Stimulated activated CD4-positive, alpha-beta T cell treated with anti-CD3 and anti-CD28 coated beads, Interleukin-1b, Interleukin-23, amount 100 ng/mL, for 24 hours (primary cell): ENCODE measurements at regions not wholly inside any gene's neighbourhood (a gene's known extent, or its start where the extent isn't known, plus 50 kb on each side); places are given as distances from the start of the nearest gene placed in this dataset.

ENCODE experiments used
- DNase-seq, 4 experiments: peaks; one replicate each; pipeline ENCODE4 v3.0.0-alpha.2; 2020; ENCODE audit warnings: low read depth in 4 of 4, low spot score in 1 of 4

DNA sequence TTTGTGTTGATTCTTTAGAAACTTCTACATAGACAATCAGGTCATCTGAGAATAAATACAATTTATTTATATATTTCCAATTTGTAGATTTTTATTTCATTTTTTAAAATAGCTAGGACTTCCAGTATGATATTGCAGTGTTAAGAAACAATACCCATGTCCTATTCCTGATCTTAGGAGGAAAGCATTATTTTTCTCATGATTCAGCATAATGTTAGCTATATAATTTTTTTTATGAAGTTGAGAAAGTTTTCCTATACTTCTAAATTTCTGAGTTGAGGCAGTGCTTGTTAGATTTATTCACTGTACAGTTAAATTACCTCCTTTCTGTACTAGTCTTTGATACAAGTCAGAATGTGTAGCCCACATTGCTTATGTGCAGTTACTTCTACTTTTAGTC lies 595.7 kb upstream of the HS6ST1 start:
- no peak for DNase-seq

DNA sequence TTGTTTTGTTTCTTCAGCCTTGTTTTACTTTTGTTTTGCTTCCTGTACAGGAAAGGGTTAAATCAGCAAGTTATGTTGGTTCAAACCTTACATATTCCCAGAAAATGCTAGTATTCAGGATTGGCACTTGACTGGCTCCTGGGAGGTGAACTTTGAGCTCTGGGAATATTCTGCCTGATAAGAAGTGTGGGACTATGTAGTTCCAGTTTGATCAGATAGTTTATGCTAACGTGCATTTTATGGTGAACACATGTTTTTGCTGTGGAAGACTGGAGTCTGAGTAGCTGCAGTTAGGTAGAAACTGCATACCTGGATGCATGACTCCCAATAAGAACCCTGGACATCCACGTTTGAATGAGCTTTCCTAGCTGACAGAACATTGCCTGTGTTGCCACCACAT lies 603.1 kb upstream of the HS6ST1 start:
- no peak for DNase-seq

DNA sequence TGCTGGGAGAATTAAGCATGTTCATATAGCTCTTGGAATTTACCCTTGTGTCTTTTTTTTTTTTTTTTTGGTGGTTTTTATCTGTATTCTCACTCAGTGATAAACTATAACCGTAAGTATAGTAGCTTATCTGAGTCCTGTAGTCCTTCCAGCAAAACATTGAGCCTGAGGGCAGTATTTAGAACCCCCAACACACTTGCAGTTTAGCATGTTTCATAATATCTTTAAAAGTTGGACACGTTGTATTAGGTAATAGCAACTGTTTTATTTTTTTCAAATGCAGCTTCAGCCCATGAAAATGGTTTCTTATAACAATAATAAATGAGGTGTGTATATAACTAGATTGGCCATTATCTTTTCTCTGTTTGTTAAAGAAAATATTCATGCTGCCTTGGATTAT lies 603.5 kb upstream of the HS6ST1 start:
- no peak for DNase-seq

DNA sequence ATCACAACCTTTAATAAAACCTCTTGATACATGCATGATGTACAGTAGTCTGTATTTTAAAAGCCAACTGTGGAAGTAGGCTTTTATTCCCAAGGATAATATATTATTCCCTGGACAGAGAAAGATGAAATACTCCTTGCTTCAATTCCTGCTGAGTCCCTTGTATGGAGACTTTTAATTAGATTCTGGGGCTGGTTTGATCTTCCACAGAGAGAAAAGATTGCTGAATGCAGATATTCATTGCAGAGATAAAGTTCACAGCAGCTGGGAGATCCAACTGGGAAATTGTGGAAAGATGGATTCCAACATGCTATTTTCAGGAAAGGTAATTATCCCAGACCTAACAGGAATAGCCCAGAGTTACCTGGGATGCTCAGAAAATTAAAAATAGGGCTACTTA lies 607.0 kb upstream of the HS6ST1 start:
- DNase-seq = no peak

DNA sequence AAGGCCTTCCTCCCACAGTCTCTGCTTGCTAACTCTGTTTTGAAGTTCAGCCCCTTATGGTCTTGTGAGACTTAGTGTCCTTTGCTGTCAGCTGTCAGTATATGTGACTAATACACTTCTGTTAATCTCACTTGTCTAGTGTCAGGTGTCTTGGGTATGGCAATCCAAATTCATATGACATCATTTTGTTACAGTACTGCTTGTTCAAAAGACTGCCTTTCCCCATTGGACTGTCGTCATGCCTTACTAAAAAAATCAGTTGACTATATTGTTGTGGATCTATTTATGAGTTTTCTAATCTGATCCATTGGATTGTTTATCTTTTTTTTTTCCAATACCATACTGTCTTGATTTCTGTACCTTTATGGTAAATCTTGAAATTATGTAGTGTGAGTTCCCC lies 611.4 kb upstream of the HS6ST1 start:
- DNase-seq = no peak

DNA sequence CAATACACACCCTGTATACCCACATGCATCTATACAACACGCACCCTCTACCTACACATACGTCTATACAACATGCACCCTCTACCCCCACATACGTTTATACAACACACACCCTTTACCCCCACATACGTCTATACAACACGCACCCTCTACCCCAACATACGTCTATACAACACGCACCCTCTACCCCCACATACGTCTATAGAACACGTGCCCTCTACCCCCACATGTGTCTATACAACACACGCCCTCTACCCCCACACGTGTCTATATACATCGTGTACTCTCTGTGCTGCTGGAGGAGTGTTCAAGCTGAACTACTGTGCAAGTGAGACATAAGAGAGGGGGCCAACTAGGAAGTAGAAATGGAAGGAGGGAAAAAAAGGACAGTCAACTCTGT lies 621.7 kb upstream of the HS6ST1 start:
- DNase-seq = no peak

DNA sequence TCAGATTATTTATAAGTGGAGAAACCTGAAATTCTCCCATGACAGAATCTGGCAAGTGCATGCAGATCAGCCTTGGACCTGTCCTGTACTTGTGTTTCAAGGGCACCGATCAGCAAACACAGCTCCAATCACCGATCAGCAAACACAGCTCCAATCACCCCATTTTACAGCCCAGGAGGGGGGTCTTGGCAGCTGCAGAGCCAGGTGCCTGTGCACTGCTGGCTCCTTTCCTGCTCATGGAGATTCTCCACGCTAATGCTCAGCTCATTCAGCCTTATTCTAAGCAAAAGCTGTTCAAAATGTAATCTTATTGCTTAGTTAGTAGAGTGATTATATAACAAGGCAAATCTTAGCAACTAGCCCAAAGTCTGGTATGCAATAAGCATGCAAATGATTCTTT lies 623.1 kb upstream of the HS6ST1 start:
- DNase-seq = no peak

DNA sequence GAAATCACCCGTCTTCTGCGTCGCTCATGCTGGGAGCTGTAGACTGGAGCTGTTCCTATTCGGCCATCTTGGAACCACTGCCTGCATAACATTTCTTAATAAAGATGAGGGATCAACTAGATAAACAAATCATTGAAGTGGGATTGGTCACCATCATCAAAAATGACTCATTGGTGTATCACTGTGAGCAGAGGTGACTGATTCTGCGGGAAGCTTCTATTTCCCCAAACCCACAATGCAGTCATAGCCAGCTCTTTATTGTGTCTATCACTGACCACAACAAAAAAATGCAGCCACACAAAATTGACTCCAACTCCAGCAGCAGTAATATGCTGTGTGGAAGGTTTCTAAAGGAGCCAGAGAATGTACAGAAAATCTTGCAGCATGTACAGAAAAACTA lies 630.7 kb upstream of the HS6ST1 start:
- no peak for DNase-seq

DNA sequence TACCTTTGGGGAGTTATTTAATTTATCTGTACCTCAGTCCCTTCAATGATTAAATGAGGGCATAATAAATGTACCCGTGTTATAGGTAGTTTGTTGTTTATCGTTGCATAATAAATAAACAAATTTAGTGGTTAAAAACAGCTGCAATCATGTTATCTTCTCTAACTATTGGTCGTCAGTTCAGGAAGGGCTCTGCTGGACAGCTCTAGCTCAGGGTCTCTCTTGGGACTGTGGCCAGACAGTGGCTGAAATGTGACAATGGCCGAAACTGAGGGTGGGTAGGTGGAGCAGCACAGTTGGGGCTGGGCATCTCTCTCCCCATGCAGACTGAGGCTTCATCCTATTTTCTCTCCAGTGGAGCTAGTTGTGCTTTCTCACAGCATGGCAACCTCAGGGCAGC lies 632.1 kb upstream of the HS6ST1 start:
- no peak for DNase-seq

DNA sequence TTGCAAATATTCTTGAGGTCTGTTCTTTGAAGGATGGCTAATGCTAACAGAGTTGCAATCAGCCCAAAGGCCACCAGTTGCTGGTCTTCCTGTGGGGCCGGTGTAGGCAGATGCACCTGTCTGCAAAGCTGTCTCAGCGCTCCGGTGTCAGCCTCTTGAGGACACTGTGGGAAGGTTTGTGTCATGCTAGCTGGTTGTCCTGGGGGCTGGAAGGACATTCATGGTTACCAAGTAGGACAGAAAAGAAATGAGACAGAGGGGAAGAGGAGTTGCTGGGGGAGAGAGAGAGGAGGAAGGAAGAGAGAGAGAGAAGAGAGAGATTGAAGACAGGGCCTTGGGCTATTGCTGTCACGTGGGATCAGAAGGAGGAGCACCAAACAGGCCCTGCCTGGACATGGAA lies 639.6 kb upstream of the HS6ST1 start:
- no peak for DNase-seq

DNA sequence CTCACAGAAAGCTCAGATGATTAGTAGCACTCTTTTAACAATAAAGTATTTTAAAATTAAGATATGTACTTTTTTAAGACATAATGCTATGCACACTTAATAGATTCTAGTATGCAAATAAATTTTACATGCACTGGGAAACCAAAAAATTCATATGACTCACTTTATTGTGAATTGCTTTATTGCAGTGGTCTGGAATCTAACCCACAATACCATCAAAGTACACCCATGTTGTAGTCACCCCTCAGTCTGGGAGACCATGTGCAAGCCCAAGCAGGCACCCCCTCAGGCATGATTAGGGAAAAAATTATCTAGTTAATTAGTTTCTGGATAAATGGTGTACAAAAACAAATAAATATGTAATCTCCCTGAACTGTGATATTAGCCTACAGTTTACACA lies 649.0 kb upstream of the HS6ST1 start:
- DNase-seq = no peak

DNA sequence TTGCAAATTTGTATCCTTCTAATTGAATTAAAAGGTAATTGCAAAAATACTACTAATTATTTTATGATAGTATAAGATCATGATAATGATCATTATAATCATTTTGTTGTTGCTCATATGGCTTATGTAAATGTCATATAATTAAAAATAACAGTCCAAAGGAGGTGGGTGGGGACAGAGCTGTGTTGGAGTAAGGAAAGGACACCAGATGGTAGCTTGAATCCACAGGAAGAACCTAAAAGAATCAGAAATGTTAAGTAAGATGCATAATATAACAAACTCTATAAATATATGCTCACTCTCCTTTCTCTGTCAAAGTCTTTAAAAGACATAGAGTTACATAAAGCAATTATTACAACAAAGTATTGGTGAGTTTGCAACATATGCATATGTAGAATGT lies 650.7 kb upstream of the HS6ST1 start:
- no peak for DNase-seq

DNA sequence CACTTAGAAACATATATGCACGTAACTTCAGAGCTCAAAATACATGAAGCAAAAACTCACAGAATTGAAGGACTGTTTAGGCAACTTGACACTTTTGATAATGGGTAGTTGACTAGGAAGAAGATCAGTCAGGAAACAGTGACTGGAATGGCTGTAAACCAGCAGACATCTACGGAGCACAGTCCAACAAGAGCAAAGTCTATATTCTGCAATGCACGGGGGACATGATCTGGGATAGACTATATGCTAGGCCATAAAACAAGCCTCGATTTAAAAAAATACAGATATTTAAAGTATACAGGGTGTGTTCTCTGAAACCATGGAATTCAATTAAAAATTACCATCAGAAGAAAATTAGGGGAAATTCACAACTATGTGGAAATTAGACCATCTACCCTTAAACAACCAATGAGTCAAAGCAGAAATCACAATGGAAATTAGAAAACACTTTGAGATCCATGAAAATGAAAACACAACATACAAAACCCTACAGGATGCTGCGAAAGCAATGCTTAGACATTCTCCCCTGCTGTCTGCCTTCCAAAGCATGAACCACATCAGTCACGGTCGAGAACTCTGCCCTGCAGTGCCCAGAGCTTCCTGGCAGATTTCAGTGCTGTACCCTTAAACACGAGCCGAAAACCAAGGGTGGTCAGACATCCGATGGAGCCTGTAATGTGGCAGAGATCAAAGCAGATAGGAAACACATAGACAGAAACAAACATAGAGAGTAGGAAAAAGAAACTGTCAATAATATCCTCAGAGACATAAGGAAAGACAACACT lies 651.9 kb upstream of the HS6ST1 start:
- no peak for DNase-seq

DNA sequence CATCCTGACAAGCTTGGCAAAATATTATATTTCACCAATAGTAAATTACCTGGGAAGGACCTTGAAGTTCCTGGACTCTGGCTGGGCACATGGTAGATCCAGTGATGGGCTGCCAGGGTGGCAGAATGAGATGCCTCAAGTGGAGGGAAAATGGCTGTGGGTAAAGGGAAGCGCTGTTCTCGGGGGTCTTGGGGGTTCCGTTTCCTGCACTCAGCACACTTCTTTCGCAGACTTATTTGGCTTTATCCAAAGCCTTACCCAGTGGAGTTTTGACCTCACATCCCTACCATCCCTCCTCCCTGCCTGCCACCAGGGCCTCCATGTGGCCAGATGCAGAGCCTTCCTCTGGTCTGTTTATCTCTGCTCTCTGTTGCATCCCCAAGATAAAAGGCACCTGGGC lies 654.9 kb upstream of the HS6ST1 start:
- no peak for DNase-seq

DNA sequence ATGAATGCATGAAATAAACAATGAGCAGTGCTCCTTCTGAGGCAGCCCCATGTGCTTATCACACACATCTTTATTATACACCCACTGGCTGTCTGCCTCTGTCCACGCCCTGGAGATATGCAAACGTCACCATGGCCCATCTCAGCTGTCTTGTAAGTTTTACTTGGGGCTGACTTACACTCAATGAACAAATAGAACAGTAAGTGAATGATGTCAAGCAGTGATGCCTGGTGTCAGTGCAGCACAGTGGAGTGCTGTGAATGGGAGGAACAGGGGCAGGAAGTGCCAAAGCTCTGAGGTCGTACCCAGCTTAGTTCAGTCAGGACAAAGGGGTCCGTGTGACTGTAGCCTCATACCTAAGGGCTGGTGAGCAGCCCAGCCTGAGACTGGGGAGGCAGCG lies 659.5 kb upstream of the HS6ST1 start:
- DNase-seq = no peak

DNA sequence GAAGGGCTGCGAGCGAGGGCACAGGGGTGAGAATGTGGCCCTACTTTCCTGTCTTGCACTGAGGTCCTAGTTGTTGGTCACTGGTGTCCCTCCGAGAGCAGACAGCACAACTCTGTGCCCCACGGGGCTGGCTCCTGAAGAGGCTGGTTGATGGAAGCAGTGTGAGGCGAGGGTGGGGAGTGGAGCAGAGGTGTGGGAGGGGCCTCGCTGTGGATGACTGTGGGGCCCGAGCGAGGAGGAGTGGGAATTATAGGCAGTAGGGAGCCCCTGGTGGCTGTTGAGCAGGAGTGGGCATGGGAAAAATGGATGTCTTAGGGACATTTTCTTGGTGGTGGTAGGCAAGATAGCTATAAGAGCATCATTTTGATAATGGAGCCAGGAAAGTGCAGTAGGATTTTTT lies 660.5 kb upstream of the HS6ST1 start:
- DNase-seq = no peak

DNA sequence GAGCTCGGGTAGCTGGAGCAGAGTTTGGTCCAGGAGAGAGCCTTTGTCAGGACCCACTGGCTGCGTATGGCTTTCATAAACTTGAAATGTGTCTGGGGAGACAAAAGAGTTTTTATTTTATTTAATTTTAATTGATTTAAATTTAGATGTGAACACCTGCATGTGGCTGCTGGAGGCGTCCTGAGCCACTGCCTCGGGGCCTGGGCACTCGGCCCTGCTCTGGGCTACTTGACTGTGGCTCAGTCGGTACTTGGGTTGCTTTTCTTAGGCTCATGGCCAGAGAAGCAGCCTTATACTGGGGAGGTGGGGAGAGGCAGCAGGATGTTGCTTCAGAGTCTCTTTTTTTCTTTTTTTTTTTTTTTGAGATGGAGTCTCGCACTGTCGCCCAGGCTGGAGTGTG lies 661.8 kb upstream of the HS6ST1 start:
- no peak for DNase-seq

DNA sequence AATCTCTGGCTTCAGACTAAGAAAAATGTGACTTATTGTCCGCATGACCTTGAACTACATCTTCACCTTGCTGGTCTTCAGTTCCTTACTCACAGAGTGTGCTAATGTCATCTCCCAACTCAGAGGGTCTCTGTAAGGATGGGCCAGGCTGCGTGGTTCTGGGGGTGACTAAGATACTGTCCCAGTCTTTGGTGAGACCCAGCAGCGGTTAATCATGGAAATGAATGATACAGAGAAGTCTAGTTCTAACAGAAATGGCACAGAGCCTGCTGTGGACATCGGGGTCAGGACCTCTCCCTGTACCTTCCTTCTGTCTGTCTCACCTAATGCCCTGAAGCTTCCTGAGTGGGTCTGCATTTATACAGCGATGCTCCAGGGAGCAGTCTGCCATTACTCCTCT lies 662.7 kb upstream of the HS6ST1 start:
- no peak for DNase-seq

DNA sequence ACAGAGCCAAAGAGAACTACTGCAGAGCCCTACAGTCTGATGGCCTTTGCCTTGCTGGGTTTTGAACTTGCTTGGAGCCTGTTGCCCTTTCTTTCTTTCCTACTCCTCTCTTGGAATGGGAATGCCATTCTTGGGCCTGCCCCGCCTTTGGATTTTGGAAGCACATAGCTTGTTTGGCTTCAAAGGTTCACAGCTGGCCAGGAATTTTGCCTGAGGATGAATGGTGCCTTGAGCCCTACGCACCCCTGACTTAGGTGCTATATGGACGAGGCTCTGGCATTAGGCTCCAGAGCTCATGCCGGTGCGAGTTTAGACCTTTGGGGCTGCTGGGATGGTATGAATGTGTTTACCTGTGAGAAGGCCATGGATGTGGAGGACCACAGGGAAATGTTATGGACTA lies 663.3 kb upstream of the HS6ST1 start:
- no peak for DNase-seq

DNA sequence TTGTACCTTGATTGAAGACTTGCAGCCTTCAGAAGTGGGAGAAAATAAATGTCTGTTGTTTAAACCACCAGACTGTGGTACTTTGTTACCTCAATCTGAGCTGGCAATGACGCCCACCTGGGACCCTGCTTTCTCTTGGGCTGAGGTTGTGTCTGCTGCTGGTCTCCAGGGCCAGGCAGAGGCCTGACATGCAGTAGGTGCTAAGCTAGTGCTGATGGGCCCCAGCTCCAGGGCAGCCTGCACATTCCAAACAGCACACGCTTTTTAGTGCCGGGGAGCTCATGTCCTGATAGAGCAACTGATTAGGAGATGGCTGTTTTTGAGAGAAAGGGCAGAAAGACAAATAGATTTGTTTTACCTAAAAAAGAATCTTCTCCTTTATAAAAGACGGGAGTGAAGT lies 664.0 kb upstream of the HS6ST1 start:
- no peak for DNase-seq

DNA sequence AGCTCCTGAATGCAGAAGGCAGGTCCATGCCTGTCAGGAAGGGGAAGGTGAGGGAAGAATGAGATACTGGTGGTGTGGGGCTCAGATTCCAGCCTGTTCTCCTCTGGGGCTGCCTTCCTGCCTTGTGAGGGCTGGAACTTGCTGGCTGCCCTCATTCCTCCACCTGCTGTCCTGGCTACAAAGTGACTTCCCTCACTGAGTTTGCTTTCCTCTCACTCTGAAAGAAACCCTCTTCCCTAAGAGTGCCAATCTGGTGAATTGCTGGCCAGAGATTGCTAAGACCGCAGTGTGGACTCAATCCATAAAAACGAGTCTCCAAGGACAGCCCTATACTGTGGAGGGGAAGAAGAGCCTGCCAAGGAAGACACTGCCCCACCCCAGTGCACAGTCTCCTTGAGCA lies 664.4 kb upstream of the HS6ST1 start:
- DNase-seq = no peak

DNA sequence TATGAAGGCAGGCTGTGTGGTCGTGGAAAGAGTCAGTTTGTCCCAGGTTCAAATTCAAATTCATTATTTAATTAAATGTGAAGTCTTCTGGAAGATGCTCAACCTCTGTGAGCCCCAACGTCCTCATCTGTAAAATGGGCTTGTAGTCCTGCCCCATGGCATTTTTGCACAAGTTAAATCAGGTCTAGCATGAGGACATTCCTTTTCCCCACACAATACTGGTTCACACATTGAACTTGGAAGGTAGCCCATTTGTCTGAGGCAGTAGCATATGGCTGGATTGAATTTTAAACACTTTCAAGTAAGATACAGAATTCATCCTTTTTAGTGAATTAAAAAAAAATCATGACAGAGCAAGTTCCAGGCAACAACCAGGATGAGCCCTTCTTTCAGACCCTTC lies 665.4 kb upstream of the HS6ST1 start:
- no peak for DNase-seq

DNA sequence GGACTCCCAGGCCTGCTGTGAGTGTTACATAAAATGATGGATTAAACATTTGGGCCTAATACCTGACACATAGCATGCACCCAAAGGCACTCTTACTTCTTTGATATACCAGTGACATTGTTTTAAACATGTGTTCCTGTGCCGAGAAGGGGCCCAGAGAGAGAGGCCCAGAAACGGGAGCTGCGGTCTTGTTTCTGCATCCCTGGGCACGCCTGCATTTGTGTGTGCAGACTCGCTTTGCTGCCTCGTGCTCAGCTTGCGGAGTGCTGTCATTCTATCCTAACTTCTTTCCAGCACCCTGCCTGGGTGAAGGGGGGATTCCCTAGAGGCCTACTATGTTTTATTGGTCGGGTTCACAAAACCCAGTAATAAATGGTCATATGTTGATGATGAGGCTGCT lies 666.2 kb upstream of the HS6ST1 start:
- no peak for DNase-seq
